NT2/D1 (cell line): ENCODE measurements at regions not wholly inside any gene's neighbourhood (a gene's known extent, or its start where the extent isn't known, plus 50 kb on each side); places are given as distances from the start of the nearest gene placed in this dataset.

Source experiments
- SUZ12 ChIP-seq: IDR thresholded peaks from 2 replicates; pipeline ENCODE4 v1.6.1; 2011; ENCODE audit not compliant: insufficient read length, insufficient read depth; ENCODE audit errors: extremely low read depth
- YY1 ChIP-seq: IDR thresholded peaks from 2 replicates; pipeline ENCODE4 v1.6.1; 2011; ENCODE audit not compliant: insufficient read length, insufficient read depth
- ZNF274 ChIP-seq: IDR thresholded peaks from 2 replicates; pipeline ENCODE4 v1.6.1; 2011; ENCODE audit warnings: mild to moderate bottlenecking, low read depth, low read length

- TF ChIP-seq ZNF274, result no peak
- no peak for TF ChIP-seq YY1
- TF ChIP-seq SUZ12, result no peak
Observed at GRCh38 chr13:82766732-82767321, 1115.4 kb downstream of the SLITRK1 start.
